GM21367 (cell line): ENCODE measurements at regions not wholly inside any gene's neighbourhood (a gene's known extent, or its start where the extent isn't known, plus 50 kb on each side); places are given as distances from the start of the nearest gene placed in this dataset.

Experiments
- ATAC-seq: cut with Tn5 transposase; IDR thresholded peaks from one replicate; pipeline ENCODE4 v1.9.1; 2021; ENCODE audit not compliant: unreplicated experiment

GRCh38 chr18:37955201-37955600 is 389.6 kb upstream of the CELF4 start:
- ATAC-seq: no peak

GRCh38 chr18:37953876-37954275 is 388.3 kb upstream of the CELF4 start:
- ATAC-seq: no peak

- no peak for ATAC-seq
Observed at GRCh38 chr18:37948471-37948870, 382.9 kb upstream of the CELF4 start.

DNA sequence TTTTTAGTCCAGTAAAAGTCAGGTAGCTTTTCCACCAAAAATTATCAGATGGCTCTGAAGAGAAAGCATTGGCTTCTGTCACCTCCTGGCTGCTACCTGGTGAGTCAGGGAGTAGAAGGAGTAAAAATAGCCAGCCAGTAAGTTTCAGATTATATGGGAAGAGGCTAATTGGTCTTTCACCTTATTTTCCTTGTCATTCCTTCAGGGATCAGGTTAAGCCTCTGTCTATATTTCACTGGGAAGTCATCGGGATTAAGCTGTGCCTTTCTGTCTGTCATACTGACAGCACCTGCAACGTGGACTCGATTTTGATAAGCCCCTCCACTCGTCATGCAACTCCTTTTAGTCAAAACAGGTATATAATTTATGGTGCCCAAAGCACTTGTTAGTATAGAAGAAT is 380.7 kb upstream of the CELF4 start:
- ATAC-seq: no peak

- no peak for ATAC-seq
Observed at GRCh38 chr18:37944700-37945270, 379.2 kb upstream of the CELF4 start.

DNA sequence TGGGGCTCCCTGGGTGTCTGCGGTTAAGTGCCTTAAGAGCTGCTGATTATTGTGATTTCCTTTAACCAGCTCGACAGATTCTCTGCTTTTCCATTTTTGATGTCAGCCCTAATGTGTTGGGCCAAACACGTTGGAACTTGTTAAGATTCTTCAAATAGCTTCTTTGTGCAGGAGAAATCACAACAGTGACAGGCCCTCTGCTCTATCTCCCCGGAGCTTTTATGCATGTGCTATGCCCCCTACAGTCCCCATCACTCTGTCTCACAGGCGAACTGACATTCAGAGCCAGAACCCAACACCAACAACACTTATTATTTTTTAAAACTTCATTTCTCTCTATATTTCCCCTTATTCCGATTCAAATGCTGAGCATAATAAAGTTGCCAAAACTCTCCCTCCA is 371.7 kb upstream of the CELF4 start:
- ATAC-seq: no peak

GRCh38 chr18:37935086-37935485 is 369.5 kb upstream of the CELF4 start:
- no peak for ATAC-seq

DNA sequence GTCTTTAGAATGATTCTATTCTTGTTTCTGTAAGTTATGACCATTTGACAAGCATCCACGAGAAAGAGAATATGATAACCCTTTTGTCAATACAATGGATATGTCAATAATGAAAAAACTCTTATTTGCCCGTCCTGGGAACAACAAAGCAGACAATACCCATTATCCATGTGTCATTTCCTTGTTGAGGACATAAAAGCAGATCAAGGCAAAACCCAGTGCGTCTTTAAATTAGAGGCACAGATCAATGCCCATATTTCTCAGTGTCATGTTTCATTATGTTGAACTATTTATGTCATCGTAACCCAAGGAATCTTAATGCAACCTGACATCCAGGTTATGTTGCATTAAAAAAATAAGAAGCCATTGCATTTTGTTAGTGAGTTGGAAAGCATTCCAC is 365.0 kb upstream of the CELF4 start:
- ATAC-seq: no peak

- ATAC-seq: no peak
Observed at GRCh38 chr18:37922162-37922561, 356.6 kb upstream of the CELF4 start.

- ATAC-seq: no peak
Observed at GRCh38 chr18:37920865-37921264, 355.3 kb upstream of the CELF4 start.

DNA sequence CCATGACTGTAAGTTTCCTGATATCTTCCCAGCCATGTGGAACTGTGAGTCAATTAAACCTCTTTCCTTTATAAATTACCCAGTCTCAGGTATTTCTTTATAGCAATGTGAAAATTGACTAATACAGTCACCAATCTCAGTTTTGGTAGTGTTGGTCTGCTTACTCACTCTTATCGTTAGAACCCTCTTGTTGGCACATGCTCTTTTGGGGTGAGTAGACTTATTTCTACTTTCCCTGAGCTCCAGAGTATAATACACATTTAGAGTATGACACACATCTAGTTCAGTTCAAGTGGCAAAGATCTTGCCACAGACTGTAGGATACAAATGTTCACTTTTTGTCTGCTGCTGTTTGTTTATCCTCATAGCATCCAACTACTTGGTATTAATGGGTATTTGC is 347.5 kb upstream of the CELF4 start:
- no peak for ATAC-seq

DNA sequence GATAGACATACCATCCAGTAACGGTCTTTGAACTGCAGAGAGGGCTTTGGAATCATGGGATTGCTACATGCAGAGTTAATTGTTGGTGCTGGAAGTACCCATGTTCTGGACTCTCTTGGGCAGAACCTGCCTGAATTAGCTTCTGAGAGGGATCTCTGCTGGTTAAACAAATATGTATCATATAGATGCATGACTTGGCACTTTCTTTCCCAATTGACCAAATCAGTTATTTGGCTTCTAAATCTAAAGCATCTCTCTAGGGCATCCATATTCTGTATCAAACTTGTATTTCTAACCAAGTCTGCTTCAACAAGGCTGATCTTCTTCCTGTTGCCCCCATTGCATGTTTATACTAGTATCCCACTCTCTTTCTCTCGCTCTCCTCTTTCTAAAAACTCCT is 336.7 kb upstream of the CELF4 start:
- ATAC-seq: no peak

DNA sequence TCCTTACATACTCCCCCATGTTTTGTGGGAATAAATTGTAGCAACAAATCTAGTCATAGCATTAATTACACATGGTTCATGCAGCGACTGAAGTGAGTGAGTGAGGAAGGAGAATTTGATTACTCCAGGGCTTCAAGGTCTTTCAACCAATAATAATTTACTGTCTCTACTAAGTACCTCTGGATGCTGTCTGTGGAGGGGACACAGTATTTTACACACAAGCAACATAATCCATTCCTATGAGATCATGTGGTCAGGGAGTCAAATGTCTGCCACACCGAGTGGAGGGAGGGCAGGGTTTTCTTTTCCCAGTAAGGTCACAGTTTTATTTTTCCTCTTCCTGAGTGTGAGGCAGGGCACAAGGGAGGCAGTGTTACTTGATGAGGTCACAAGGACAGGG is 334.7 kb upstream of the CELF4 start:
- no peak for ATAC-seq

DNA sequence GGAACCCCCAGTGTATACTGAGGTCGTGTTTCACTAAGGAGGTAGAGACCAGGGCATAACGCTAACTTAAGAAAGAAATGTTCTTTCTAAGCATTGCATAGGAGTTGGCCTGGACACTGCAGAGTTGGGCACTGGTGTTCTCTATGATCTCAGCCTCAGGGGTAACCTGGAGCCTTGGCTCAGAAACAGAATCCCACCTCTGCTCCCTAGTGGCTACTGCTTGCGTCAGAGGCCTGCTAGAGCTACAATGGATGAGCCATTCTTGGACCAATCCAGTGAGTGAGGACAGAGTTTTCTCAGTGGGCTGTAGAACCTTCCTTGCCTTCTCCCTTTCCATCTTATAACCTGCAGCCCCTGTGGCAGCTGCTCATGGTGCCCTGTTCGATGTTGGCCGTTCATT is 324.4 kb upstream of the CELF4 start:
- ATAC-seq: no peak

DNA sequence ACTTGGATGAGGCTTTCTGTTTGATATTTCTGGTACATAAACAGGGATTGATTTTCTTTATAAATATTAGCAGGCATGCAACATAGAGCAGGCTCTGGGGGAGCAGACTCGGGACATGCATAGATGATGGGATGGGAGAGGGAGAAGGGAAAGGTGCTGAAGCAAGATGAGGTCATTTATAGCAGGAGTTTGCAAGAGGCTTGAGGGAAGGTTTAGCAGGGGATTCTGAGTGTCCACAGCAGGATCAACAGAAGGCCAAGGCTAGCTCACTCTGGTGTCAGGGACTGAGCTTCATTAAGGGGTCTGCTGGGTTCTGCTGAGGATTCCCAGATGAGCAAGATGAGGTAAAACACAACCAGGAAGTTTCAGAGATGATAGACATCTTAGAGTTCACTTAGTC is 309.1 kb upstream of the CELF4 start:
- no peak for ATAC-seq

DNA sequence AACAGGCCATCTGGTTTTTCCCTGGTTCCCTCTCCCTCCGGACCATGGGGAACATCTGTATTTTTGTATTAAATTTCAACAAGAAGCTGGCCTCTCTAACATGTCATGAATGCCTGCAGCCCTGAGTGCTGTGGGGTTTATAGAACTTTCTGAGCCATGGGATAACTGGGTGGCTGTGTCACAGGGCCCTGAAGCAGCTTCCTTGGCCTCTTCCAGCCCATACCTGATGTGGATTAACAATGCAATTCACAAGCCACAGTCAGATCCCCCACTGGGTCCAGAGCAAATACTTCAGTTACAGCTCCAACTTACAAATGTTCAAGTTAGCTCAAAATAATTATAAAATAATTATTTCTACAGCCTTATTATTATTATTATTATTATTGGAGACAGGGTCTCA is 307.8 kb upstream of the CELF4 start:
- ATAC-seq: no peak

GRCh38 chr18:37872562-37872961 is 307.0 kb upstream of the CELF4 start:
- no peak for ATAC-seq

- ATAC-seq: no peak
Observed at GRCh38 chr18:37871561-37871960, 306.0 kb upstream of the CELF4 start.

GRCh38 chr18:37869051-37869450 is 303.5 kb upstream of the CELF4 start:
- ATAC-seq: no peak

- ATAC-seq: no peak
Observed at GRCh38 chr18:37864122-37864521, 298.5 kb upstream of the CELF4 start.

- ATAC-seq: no peak
Observed at GRCh38 chr18:37861981-37862380, 296.4 kb upstream of the CELF4 start.

DNA sequence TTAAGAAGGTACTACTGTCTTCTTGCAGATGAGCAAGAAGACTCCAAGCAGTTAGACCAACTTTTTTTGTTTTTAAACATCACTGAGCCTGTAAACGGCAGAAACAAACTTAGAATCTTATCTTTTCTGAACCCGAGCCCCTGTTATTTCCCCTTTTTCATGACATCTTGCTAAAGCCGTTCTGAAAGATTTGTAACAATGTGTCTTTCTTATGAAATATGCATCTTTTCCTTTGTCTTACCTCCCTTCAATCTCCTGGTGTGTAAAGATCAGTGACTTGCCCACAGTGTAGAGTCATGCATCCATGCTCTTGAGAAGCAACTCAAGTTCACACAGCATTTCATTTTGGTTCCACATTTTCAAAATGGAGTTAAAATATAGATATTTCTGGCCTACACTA is 288.8 kb upstream of the CELF4 start:
- ATAC-seq: no peak

DNA sequence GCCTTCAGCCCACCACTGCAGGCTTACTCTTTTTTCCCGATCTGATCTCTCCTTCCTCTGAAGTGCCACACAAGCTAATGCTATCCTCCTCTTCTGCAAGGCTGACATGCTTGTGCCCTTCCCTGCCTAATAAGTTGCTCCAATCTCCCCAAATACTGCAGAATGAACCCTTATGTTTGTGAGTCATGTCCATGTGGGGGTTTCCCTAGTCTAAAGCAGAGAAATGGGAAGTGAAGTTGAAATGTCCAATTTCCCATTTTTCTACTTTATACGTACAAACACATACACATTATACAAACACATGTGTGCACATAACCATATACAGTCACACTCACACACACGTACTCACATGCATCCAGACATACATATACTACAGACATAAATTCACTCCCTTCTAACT is 288.1 kb upstream of the CELF4 start:
- ATAC-seq: no peak

DNA sequence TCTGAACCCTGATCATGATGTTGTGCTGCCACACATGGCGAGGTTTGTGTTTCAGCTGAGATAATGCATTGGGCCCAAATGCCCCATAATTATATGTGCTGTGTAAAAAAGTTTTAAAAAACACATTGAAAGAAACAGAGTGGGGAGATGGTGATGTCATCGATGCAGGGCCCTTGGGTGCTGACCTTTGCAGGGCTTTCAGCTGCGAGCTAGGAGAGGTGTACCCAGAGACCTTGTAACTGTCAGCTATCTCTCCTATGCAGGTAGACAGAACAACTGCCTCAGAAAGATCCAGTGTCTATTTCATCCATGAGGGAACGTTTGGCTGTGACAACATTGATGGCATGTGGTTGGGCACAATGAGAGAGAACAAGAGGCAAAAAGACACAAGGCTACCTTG is 286.9 kb upstream of the CELF4 start:
- ATAC-seq: no peak
